Neural cell (in vitro differentiated cells): ENCODE measurements at regions not wholly inside any gene's neighbourhood (a gene's known extent, or its start where the extent isn't known, plus 50 kb on each side); places are given as distances from the start of the nearest gene placed in this dataset.

ENCODE experiments used
- POLR2AphosphoS5 ChIP-seq: IDR thresholded peaks from 2 replicates; pipeline ENCODE4 v1.6.1; 2012
- TAF1 ChIP-seq: IDR thresholded peaks from 2 replicates; pipeline ENCODE4 v1.6.1; 2012; ENCODE audit warnings: low read depth
- TF ChIP-seq, protein P1 (sequence below): fragments of 450-650 bp; IDR thresholded peaks from 2 replicates; pipeline ENCODE4 v1.5.1; 2014; ENCODE audit warnings: antibody characterized with exemption, mild to moderate bottlenecking, moderate library complexity; ENCODE audit not compliant: poor library complexity, severe bottlenecking

DNA sequence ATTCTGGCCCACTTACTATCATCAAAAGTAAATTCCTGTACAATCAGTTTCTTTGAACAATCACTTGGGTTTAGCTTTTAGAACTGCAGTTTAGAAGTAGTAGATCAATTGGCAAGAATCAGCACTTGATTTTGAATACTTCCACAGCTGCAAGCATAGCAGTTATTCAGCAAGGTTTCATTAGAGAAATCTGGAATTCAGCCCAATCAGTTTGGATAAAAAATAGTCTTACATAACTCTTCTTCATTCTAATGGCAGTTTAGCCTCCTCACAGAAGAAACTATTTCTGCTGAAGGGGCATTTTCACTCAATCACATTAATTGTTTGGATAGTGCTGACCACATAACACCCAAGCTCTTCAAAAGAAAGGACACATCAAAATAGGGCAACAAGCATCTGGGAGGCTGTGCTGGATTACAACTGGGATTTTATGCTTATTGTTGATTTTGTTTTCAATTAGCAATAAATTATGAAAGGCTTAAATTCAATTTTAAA is 336.2 kb upstream of the PDE4D start:
- TF ChIP-seq POLR2AphosphoS5 (no peak), TAF1 (no peak)
- TF ChIP-seq, protein P1, sequence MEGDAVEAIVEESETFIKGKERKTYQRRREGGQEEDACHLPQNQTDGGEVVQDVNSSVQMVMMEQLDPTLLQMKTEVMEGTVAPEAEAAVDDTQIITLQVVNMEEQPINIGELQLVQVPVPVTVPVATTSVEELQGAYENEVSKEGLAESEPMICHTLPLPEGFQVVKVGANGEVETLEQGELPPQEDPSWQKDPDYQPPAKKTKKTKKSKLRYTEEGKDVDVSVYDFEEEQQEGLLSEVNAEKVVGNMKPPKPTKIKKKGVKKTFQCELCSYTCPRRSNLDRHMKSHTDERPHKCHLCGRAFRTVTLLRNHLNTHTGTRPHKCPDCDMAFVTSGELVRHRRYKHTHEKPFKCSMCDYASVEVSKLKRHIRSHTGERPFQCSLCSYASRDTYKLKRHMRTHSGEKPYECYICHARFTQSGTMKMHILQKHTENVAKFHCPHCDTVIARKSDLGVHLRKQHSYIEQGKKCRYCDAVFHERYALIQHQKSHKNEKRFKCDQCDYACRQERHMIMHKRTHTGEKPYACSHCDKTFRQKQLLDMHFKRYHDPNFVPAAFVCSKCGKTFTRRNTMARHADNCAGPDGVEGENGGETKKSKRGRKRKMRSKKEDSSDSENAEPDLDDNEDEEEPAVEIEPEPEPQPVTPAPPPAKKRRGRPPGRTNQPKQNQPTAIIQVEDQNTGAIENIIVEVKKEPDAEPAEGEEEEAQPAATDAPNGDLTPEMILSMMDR, result no peak
